HG02973 (cell line): ENCODE measurements at regions not wholly inside any gene's neighbourhood (a gene's known extent, or its start where the extent isn't known, plus 50 kb on each side); places are given as distances from the start of the nearest gene placed in this dataset.

Source experiments
- ATAC-seq: cut with Tn5 transposase; IDR thresholded peaks from one replicate; pipeline ENCODE4 v1.9.1; 2021; ENCODE audit warnings: moderate library complexity; ENCODE audit not compliant: unreplicated experiment

GRCh38 chr13:47457626-47458025 lies 543.4 kb downstream of the SUCLA2 start:
- ATAC-seq = no peak

- no peak for ATAC-seq
Measured at GRCh38 chr13:47455626-47456025, 545.4 kb downstream of the SUCLA2 start.

GRCh38 chr13:47454986-47455385 lies 546.1 kb downstream of the SUCLA2 start:
- no peak for ATAC-seq

- no peak for ATAC-seq
Measured at GRCh38 chr13:47437406-47437805, 540.6 kb upstream of the HTR2A start.

- no peak for ATAC-seq
Measured at GRCh38 chr13:47433461-47434005, 536.7 kb upstream of the HTR2A start.

GRCh38 chr13:47426126-47426849 lies 529.4 kb upstream of the HTR2A start:
- ATAC-seq = no peak

- ATAC-seq = no peak
Measured at GRCh38 chr13:47421525-47421924, 524.7 kb upstream of the HTR2A start.

GRCh38 chr13:47420568-47420967 lies 523.7 kb upstream of the HTR2A start:
- no peak for ATAC-seq

- ATAC-seq = no peak
Measured at GRCh38 chr13:47420020-47420419, 523.2 kb upstream of the HTR2A start.

- no peak for ATAC-seq
Measured at GRCh38 chr13:47418206-47418920, 521.5 kb upstream of the HTR2A start.

- ATAC-seq = no peak
Measured at GRCh38 chr13:47417485-47417884, 520.6 kb upstream of the HTR2A start.

GRCh38 chr13:47415048-47415447 lies 518.2 kb upstream of the HTR2A start:
- ATAC-seq = no peak

GRCh38 chr13:47413526-47413925 lies 516.7 kb upstream of the HTR2A start:
- no peak for ATAC-seq

- no peak for ATAC-seq
Measured at GRCh38 chr13:47413112-47413511, 516.3 kb upstream of the HTR2A start.

- no peak for ATAC-seq
Measured at GRCh38 chr13:47409778-47410177, 512.9 kb upstream of the HTR2A start.

GRCh38 chr13:47408546-47409319 lies 511.9 kb upstream of the HTR2A start:
- no peak for ATAC-seq

GRCh38 chr13:47407808-47408207 lies 511.0 kb upstream of the HTR2A start:
- no peak for ATAC-seq

GRCh38 chr13:47399599-47399998 lies 502.7 kb upstream of the HTR2A start:
- no peak for ATAC-seq

- no peak for ATAC-seq
Measured at GRCh38 chr13:47397739-47398138, 500.9 kb upstream of the HTR2A start.

- ATAC-seq = no peak
Measured at GRCh38 chr13:47396915-47397314, 500.1 kb upstream of the HTR2A start.

- no peak for ATAC-seq
Measured at GRCh38 chr13:47374741-47375140, 477.9 kb upstream of the HTR2A start.
